Astrocyte of the spinal cord (primary cell): ENCODE measurements at regions not wholly inside any gene's neighbourhood (a gene's known extent, or its start where the extent isn't known, plus 50 kb on each side); places are given as distances from the start of the nearest gene placed in this dataset.
A peak's percentile ranks its signal among the peaks of the same experiment; 100 is the strongest.

Experiments used
- DNase-seq: peaks from one replicate; pipeline ENCODE4 v3.0.0; 2011; ENCODE audit warnings: low read depth, low spot score
- H3K4me3 ChIP-seq: 2 replicates; pipeline ENCODE4 v1.5.1; 2011; ENCODE audit warnings: low read depth, mild to moderate bottlenecking, low read length, moderate library complexity
- in situ Hi-C: cut with HindIII; loops from 2 replicates; pipeline ENCODE4 v1.10.0; 2017; ENCODE audit warnings: low sequenced_read_pairs
- TF ChIP-seq, protein P1 (sequence below): IDR thresholded peaks from 2 replicates; pipeline ENCODE4 v1.5.1; 2012; ENCODE audit warnings: low read depth, mild to moderate bottlenecking, low read length, inconsistent platforms

DNA sequence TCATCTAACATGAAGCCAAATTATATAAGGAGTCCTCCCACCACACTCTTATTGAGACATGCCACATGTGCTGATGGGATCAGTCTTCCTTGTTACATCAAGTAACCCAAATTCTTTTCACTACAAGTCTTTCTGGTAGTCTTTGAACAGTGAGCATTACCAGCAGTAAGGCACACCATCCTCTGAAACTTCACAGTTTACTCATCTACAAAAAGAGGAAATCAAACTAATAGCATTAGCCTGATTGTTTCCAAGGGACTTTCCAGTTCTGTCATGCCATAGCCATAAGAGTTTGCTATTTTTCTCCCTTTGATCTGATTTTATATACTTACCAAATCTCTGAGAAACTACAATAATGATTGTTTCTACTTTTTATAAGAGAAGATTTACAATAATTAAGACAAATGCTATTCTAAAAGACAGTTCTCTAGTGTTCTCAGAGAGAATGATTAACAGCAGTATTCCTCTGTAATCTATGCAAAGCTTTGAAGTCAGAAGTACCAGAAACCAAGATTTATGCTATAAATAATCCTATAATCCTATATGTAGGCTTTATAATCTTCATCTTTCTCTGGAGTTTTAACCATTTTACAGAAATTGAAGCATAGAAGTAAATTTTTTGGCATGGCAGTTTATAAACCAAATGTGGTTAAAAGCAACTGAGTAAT is 166.2 kb upstream of the ACO1 start:
- in situ Hi-C loops, result no loop called here
- DNase-seq, result no peak
- TF ChIP-seq, protein P1, sequence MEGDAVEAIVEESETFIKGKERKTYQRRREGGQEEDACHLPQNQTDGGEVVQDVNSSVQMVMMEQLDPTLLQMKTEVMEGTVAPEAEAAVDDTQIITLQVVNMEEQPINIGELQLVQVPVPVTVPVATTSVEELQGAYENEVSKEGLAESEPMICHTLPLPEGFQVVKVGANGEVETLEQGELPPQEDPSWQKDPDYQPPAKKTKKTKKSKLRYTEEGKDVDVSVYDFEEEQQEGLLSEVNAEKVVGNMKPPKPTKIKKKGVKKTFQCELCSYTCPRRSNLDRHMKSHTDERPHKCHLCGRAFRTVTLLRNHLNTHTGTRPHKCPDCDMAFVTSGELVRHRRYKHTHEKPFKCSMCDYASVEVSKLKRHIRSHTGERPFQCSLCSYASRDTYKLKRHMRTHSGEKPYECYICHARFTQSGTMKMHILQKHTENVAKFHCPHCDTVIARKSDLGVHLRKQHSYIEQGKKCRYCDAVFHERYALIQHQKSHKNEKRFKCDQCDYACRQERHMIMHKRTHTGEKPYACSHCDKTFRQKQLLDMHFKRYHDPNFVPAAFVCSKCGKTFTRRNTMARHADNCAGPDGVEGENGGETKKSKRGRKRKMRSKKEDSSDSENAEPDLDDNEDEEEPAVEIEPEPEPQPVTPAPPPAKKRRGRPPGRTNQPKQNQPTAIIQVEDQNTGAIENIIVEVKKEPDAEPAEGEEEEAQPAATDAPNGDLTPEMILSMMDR, result no peak
- H3K4me3 ChIP-seq, result no peak overlapping the region

DNA sequence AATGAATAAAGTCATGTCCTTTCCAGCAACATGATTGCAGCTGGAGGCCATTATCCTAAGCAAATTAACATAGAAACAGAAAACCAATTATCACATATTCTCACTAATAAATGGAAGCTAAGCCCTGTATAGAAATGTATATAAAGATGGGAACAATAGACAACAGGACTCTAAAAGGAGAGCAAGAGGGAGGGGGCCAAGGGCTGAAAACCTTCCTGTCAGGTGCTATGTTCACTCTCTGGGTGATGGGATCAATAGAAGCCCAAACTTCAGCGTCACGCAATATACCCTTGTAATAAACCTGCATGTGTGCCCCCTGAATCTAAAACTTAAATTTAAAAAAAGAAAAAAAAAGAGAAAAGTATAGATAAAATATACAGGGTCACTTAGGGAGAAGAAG is 163.7 kb upstream of the ACO1 start:
- in situ Hi-C loops, result no loop called here
- no peak overlapping the region for H3K4me3 ChIP-seq

DNA sequence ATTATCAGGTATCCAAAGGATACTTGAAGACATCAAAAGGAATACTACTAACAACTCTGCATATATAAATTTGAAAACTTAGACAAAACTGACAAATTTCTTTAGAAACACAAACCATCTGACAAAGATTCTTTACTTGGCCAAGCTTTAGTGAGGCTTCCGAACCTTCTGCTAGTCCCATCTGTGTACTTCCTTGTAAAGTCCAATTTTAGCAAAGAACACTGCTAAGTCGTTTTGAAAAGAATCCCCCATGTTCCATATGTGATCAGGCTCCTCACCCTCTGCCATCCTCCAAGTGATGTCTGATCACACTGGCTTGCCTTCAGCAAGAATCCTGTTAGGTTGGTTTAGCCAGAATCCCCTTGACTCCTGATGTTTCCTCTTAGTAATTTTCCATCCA is 150.0 kb upstream of the ACO1 start:
- in situ Hi-C loops, result no loop called here

More for the DNA sequence above, 163.7 kb upstream of the ACO1 start:
- TF ChIP-seq, protein P1, result no peak
- DNase-seq, result no peak

DNA sequence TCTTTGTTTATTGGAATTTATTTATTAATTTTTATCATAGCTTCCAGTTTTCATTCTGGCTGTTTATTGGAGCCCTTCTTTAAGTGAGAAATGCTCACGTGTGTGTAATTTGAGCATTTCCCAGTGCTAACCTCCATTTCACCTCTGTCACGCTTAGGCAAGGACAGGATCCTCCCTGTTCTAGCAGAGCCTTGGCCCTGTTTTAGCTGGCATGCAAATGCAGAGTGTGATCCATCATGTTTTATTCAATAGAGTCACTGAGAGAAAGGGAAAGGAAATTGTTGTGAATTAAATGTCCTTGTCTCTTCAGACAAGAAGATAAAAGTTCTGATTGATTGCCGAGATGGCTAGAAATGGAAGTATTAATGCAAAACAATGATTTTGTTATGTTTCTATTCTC is 137.3 kb upstream of the ACO1 start:
- DNase-seq, result no peak
- TF ChIP-seq, protein P1, result no peak
- no peak overlapping the region for H3K4me3 ChIP-seq
- in situ Hi-C loops, result no loop called here

More for the DNA sequence above, 150.0 kb upstream of the ACO1 start:
- no peak for DNase-seq
- TF ChIP-seq, protein P1, result no peak
- no peak overlapping the region for H3K4me3 ChIP-seq

DNA sequence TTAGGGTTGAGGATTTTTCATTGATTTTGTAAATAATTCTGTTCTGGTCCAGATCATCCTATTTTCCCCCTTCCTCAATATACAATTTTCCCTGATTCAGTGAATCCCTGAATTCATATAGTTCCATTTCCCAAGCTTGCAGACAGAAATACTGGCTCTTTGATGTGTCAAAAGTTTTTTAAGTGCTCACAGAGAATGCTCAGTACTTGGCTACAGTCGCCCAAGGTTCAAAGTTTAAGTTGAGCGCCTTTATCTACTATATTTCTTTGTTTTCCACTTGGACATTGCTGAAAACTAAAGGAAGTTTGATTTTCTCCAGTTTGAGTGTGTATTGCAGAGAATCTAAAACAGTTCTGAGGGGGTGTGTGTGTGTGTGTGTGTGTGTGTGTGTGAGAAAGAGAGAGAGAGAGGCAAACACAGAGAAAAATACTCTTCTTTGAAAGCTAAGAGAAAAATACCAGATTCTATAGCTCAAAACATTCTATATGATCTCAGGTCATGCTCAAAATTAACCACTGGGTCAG is 136.2 kb upstream of the ACO1 start:
- in situ Hi-C loops, result no loop called here
- TF ChIP-seq, protein P1, result no peak
- no peak overlapping the region for H3K4me3 ChIP-seq
- DNase-seq, result no peak

DNA sequence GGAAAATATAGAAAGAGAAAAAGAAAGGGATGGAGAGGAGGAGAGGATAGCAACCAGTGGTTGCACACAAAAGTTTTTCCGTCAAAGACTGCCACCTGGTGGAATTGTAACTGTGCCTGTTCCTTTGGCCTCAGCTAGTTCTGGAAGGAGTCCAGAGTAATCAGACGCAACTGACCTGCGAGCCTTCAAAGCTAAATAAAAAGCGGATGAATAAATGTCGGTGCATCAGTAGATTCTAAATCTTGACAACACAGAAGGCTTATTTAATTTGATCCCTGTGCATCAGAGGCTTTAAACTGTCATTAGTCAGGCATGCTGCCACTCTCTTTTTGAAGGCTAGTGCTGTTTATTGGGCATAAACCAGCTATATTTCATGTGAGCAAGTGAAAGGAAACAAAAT is 132.9 kb upstream of the ACO1 start:
- no peak overlapping the region for H3K4me3 ChIP-seq
- TF ChIP-seq, protein P1, result peak; percentile 68
- peak; percentile 49 for DNase-seq
- in situ Hi-C loops, result no loop called here
